NCI-H510A treated with DMSO at 0.1 percent for 48 hours (cell line): ENCODE measurements at regions not wholly inside any gene's neighbourhood (a gene's known extent, or its start where the extent isn't known, plus 50 kb on each side); places are given as distances from the start of the nearest gene placed in this dataset.
"Not testable (repeated sequence)": the region's sequence is repeated elsewhere in the genome, so short reads cannot be mapped to it uniquely, and the experiment has no call there.

Source experiments
- DNase-seq: peaks from one replicate; lab custom pipeline; 2025; lab: John Stamatoyannopoulos, UW

- DNase-seq, result no peak
Measured at GRCh38 chr10:29826221-29826620, 191.4 kb upstream of the SVIL start.

GRCh38 chr10:29823553-29824080 is 188.8 kb upstream of the SVIL start:
- no peak for DNase-seq

- no peak for DNase-seq
Measured at GRCh38 chr10:29820890-29821461, 186.2 kb upstream of the SVIL start.

GRCh38 chr10:29816801-29817558 is 182.2 kb upstream of the SVIL start:
- no peak for DNase-seq

GRCh38 chr10:29815572-29815971 is 180.8 kb upstream of the SVIL start:
- no peak for DNase-seq

- DNase-seq, result no peak
Measured at GRCh38 chr10:29811751-29812427, 177.1 kb upstream of the SVIL start.

- no peak for DNase-seq
Measured at GRCh38 chr10:29810816-29811215, 176.0 kb upstream of the SVIL start.

GRCh38 chr10:29810231-29810630 is 175.5 kb upstream of the SVIL start:
- not testable (repeated sequence) for DNase-seq

GRCh38 chr10:29809383-29809782 is 174.6 kb upstream of the SVIL start:
- DNase-seq, result no peak

- DNase-seq, result no peak
Measured at GRCh38 chr10:29807163-29807806, 172.5 kb upstream of the SVIL start.

- no peak for DNase-seq
Measured at GRCh38 chr10:29806350-29806788, 171.6 kb upstream of the SVIL start.

- DNase-seq, result no peak
Measured at GRCh38 chr10:29805134-29805723, 170.5 kb upstream of the SVIL start.

GRCh38 chr10:29804025-29804852 is 169.5 kb upstream of the SVIL start:
- peak; percentile 12 for DNase-seq

- no peak for DNase-seq
Measured at GRCh38 chr10:29802171-29802570, 167.4 kb upstream of the SVIL start.

GRCh38 chr10:29798921-29799690 is 164.3 kb upstream of the SVIL start:
- no peak for DNase-seq

GRCh38 chr10:29797616-29798015 is 162.8 kb upstream of the SVIL start:
- DNase-seq, result no peak

GRCh38 chr10:29795850-29796249 is 161.1 kb upstream of the SVIL start:
- no peak for DNase-seq

GRCh38 chr10:29794776-29795611 is 160.2 kb upstream of the SVIL start:
- DNase-seq, result no peak

- DNase-seq, result no peak
Measured at GRCh38 chr10:29791773-29792172, 157.0 kb upstream of the SVIL start.
